Peyer's patch (tissue), 4 donors: ENCODE measurements at regions not wholly inside any gene's neighbourhood (a gene's known extent, or its start where the extent isn't known, plus 50 kb on each side); places are given as distances from the start of the nearest gene placed in this dataset.

Source experiments
- POLR2A ChIP-seq, 2 donors: fragments of 450-650 bp; IDR thresholded peaks; one replicate each; pipeline ENCODE4 v1.5.1; 2017; ENCODE audit warnings: antibody characterized with exemption in 2 of 2, mild to moderate bottlenecking in 2 of 2, moderate library complexity in 2 of 2
- TF ChIP-seq, protein P1 (sequence below), 6 experiments: fragments of 450-650 bp in 4 of 6; fragments of 200-600 bp in 2 of 6; sonication (generic) in 1 of 6; IDR thresholded peaks; one replicate each; pipeline ENCODE4 v1.5.1; 2017 to 2019; ENCODE audit warnings: antibody characterized with exemption in 6 of 6, mild to moderate bottlenecking in 3 of 6, moderate library complexity in 1 of 6

DNA sequence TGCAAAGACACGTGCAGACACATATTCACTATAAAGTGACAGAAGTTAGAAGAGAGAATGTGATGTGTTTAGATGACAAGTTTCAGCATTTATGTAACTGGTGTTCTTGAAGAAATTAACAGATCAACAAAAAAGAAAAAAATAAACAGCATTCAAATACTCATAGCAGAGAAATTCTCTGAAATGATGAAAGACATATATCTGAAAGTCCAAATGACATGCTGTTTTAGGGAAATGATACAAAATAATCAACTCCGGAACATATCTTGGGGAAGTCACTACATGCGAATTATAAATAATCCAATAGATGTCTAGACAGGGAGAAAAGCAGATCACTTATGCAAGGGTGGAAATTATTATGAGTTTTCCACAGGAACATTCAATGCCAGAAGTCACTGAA is 146.0 kb downstream of the SPANXN4 start:
- TF ChIP-seq POLR2A (IDR thresholded peaks at IDR 0.05): no peak
- TF ChIP-seq, protein P1, sequence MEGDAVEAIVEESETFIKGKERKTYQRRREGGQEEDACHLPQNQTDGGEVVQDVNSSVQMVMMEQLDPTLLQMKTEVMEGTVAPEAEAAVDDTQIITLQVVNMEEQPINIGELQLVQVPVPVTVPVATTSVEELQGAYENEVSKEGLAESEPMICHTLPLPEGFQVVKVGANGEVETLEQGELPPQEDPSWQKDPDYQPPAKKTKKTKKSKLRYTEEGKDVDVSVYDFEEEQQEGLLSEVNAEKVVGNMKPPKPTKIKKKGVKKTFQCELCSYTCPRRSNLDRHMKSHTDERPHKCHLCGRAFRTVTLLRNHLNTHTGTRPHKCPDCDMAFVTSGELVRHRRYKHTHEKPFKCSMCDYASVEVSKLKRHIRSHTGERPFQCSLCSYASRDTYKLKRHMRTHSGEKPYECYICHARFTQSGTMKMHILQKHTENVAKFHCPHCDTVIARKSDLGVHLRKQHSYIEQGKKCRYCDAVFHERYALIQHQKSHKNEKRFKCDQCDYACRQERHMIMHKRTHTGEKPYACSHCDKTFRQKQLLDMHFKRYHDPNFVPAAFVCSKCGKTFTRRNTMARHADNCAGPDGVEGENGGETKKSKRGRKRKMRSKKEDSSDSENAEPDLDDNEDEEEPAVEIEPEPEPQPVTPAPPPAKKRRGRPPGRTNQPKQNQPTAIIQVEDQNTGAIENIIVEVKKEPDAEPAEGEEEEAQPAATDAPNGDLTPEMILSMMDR (IDR thresholded peaks at IDR 0.05): no peak
